ENCODE measurements at regions not wholly inside any gene's neighbourhood (a gene's known extent, or its start where the extent isn't known, plus 50 kb on each side); places are given as distances from the start of the nearest gene placed in this dataset.

GRCh38 chr12:98110536-98110935 is 404.9 kb upstream of the TMPO start:
- TF ChIP-seq CTCF (IDR thresholded peaks at IDR 0.05; ENCODE audit: low read depth, low read length, poor library complexity, severe bottlenecking) (no peak), EZH2phosphoT487 (IDR thresholded peaks at IDR 0.05; ENCODE audit: borderline replicate concordance, low read length) (no peak)

Data from DOHH2 (cell line).